OCI-LY1 (cell line): ENCODE measurements at regions not wholly inside any gene's neighbourhood (a gene's known extent, or its start where the extent isn't known, plus 50 kb on each side); places are given as distances from the start of the nearest gene placed in this dataset.

ENCODE experiments used
- CTCF ChIP-seq: fragments of 200-600 bp; sonication (generic), shearing (Covaris generic); IDR thresholded peaks from 2 replicates; pipeline ENCODE4 v1.5.1; 2017; ENCODE audit warnings: mild to moderate bottlenecking, antibody characterized with exemption, low read length, moderate library complexity, mixed read lengths
- EZH2 ChIP-seq: fragments of 200-600 bp; sonication (generic), shearing (Covaris generic); IDR thresholded peaks from 2 replicates; pipeline ENCODE4 v1.8.0; 2017; ENCODE audit warnings: borderline replicate concordance, mixed run types, mild to moderate bottlenecking, antibody characterized with exemption, low read length, moderate library complexity, mixed read lengths

GRCh38 chr2:102880731-102881130 is 118.9 kb downstream of the TMEM182 start:
- TF ChIP-seq CTCF: no peak
- TF ChIP-seq EZH2: no peak
